HG03354 (cell line): ENCODE measurements at regions not wholly inside any gene's neighbourhood (a gene's known extent, or its start where the extent isn't known, plus 50 kb on each side); places are given as distances from the start of the nearest gene placed in this dataset.
"Not testable (repeated sequence)": the region's sequence is repeated elsewhere in the genome, so short reads cannot be mapped to it uniquely, and the experiment has no call there.

Experiments
- ATAC-seq: cut with Tn5 transposase; IDR thresholded peaks from one replicate; pipeline ENCODE4 v1.9.1; 2021; ENCODE audit warnings: mild to moderate bottlenecking; ENCODE audit not compliant: unreplicated experiment, poor library complexity, severe bottlenecking

GRCh38 chr1:173337126-173337525 is 130.0 kb upstream of the TNFSF4 start:
- ATAC-seq, result no peak

GRCh38 chr1:173341307-173341706 is 134.2 kb upstream of the TNFSF4 start:
- no peak for ATAC-seq

- ATAC-seq, result no peak
Observed at GRCh38 chr1:173341971-173342370, 134.8 kb upstream of the TNFSF4 start.

- ATAC-seq, result no peak
Observed at GRCh38 chr1:173342736-173343135, 134.4 kb upstream of the PRDX6 start.

- ATAC-seq, result no peak
Observed at GRCh38 chr1:173344034-173344743, 132.9 kb upstream of the PRDX6 start.

GRCh38 chr1:173347282-173347818 is 129.8 kb upstream of the PRDX6 start:
- ATAC-seq, result no peak

GRCh38 chr1:173352635-173353034 is 124.5 kb upstream of the PRDX6 start:
- ATAC-seq, result not testable (repeated sequence)

GRCh38 chr1:173353350-173353749 is 123.8 kb upstream of the PRDX6 start:
- ATAC-seq, result no peak

GRCh38 chr1:173354937-173355280 is 122.2 kb upstream of the PRDX6 start:
- peak; percentile 13 for ATAC-seq

GRCh38 chr1:173355281-173356031 is 121.7 kb upstream of the PRDX6 start:
- peak; percentile 58 for ATAC-seq

GRCh38 chr1:173356191-173356762 is 120.9 kb upstream of the PRDX6 start:
- peak; percentile 53 for ATAC-seq

- no peak for ATAC-seq
Observed at GRCh38 chr1:173360487-173361063, 116.6 kb upstream of the PRDX6 start.

- ATAC-seq, result no peak
Observed at GRCh38 chr1:173362543-173362942, 114.6 kb upstream of the PRDX6 start.

- ATAC-seq, result no peak
Observed at GRCh38 chr1:173364827-173365226, 112.3 kb upstream of the PRDX6 start.

- ATAC-seq, result no peak
Observed at GRCh38 chr1:173365341-173365740, 111.8 kb upstream of the PRDX6 start.

GRCh38 chr1:173367136-173367535 is 110.0 kb upstream of the PRDX6 start:
- no peak for ATAC-seq

- ATAC-seq, result not testable (repeated sequence)
Observed at GRCh38 chr1:173370586-173370985, 106.5 kb upstream of the PRDX6 start.

- not testable (repeated sequence) for ATAC-seq
Observed at GRCh38 chr1:173376065-173376464, 101.1 kb upstream of the PRDX6 start.

- no peak for ATAC-seq
Observed at GRCh38 chr1:173377266-173377665, 99.9 kb upstream of the PRDX6 start.

GRCh38 chr1:173383351-173383750 is 93.8 kb upstream of the PRDX6 start:
- ATAC-seq, result no peak
